ENCODE measurements at regions not wholly inside any gene's neighbourhood (a gene's known extent, or its start where the extent isn't known, plus 50 kb on each side); places are given as distances from the start of the nearest gene placed in this dataset.
A peak's percentile ranks its signal among the peaks of the same experiment; 100 is the strongest.

- DNase-seq: peak; percentile 27
These were observed 277.1 kb upstream of the UMPS start for GRCh38 chr3:124453189-124453588.

GRCh38 chr3:124455891-124456290, 274.4 kb upstream of the UMPS start:
- no peak for DNase-seq

DNA sequence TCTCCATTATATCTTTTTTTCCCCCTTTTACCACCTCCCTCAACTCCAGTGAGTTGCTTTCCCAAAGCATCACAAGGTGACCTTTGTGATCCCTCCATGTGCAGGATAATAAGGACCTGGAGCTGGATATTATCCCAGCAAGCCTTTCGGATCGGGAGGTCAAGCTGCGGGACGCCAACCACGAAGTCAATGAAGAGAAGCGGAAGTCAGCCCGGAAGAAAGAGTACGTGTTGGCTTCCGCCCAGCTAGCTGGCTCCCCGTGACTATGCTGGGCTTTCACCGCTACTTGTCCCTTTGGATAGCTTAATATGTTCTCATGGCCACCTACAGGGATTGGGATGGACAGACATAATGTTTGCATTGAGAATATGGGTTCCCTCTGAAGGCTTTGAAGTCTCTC, 273.7 kb upstream of the UMPS start:
- DNase-seq: no peak

GRCh38 chr3:124459678-124460077, 270.6 kb upstream of the UMPS start:
- no peak for DNase-seq

GRCh38 chr3:124461126-124461525, 269.1 kb upstream of the UMPS start:
- DNase-seq: no peak

GRCh38 chr3:124461838-124462632, 268.2 kb upstream of the UMPS start:
- DNase-seq: no peak

DNA sequence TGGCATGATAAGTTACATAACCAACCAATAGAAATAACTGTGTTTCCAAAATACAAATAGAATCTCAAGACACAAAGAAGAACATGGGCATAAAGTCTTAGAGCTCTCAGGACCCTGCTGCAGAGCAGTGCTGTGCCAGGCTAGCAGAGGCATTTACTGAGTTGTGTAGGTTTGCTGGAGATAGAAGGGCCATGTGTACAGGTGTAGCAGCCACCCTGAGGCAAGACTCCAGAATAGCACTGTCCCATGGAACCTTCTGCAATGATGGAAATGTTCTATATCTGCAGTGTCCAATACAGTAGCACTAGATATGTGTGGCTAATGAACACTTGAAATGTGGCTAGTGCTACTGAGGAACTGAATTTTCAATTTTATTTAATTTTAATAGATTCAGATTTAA, 267.0 kb upstream of the UMPS start:
- DNase-seq: no peak

GRCh38 chr3:124467980-124468902, 262.0 kb upstream of the UMPS start:
- DNase-seq: peak; percentile 69

DNA sequence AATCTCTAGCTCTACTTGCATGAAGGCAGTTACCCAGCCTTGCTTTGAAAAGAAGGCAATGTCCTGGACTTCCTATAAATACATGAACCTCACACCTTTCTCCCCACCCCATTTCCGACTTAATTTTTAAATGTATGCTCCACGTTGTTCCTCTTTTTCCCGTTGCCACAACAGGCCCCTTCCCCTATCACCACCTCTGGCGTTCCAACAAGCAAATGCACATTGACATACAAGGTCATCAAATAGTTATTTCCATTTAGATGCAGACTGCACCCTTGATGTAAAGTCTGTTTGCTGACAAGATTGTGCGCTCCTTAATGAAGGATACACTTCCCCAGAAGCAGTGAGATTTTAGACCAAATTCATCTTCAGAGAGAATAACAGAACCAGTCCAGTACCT, 260.7 kb upstream of the UMPS start:
- DNase-seq: no peak

DNA sequence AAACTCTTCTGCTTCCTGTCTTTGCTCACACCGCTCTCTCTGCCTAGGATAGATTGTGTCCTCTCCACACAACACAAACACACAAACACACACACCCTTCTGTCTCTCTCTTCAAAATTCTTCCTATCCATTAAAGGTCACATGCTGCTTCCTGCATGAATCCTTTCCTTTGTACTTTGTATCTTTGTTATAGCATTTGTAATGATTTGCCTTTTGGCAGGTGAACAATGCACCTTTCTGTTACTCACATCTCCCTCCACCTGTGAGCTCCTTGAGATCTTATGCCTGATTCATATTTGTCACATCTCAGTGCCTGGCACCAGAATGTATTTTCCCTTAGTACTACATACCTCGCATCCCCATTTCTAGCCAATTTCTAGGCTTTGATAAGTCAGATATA, 251.4 kb upstream of the UMPS start:
- no peak for DNase-seq

DNA sequence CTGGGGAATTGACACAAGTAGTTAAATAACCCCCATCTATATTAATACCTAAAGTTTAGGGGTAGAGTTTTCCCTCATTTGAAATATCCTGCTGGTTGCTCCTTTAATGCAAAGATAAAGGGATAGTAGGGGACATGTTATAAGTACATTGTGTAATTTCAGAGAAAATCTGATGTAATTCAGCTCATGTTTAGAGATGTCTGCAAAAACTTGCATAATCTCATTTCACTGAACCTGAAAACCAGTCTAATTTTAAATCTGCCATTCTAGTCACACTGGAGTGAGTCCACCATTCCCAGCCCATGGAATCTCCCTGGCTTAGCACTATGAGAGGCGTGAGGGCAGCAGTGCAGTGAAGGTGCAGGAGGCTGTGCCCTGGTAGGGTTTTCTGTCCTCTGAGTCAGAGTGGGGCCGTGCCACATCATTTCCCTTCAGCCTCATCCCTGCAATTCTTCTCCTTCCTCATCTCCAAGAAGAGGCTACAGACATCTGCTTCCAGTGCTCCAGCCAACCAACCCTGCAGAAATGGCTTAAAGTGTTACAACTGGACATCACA, 246.3 kb upstream of the UMPS start:
- no peak for DNase-seq

GRCh38 chr3:124486324-124486723, 243.9 kb upstream of the UMPS start:
- DNase-seq: no peak

GRCh38 chr3:124489506-124489905, 240.7 kb upstream of the UMPS start:
- DNase-seq: no peak

DNA sequence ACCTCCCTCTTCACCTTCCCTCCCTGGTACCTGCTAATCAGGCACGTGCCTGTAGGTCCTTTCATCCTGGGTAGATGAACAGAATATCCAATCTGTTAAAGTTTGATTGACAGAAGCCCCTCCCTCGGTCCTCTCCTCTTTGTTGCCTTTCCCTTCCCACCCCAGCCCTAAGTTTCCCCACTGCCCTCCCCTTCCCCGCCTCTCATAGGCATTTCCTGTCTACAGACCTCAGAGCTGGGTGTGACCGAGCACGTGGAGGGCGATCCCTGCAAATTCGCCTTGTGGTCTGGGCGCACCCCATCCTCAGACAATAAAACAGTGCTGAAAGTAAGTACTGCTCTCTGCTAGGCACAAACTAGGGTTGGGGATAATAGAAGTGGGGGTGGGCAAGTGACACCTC, 239.2 kb upstream of the UMPS start:
- peak; percentile 44 for DNase-seq

GRCh38 chr3:124491875-124492274, 238.4 kb upstream of the UMPS start:
- DNase-seq: no peak

DNA sequence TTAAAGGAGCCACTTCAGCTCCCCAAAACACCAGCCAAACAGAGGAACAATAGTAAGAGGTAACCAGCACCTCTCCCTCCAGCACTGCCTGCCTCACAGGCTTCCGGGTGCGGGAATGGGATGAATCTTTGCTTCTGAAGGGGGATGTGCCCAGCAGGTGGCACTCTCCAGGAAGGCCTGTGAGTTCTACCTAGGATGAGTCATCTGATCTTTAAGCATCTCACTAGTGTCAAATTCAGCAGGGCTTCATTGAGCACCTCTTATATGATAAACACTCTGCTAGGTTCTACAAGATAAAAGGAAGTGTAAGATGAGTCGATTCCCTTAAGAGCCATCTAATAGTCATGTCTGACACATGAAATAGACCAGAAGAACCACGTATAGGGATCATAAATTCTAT, 237.4 kb upstream of the UMPS start:
- peak; percentile 23 for DNase-seq

DNA sequence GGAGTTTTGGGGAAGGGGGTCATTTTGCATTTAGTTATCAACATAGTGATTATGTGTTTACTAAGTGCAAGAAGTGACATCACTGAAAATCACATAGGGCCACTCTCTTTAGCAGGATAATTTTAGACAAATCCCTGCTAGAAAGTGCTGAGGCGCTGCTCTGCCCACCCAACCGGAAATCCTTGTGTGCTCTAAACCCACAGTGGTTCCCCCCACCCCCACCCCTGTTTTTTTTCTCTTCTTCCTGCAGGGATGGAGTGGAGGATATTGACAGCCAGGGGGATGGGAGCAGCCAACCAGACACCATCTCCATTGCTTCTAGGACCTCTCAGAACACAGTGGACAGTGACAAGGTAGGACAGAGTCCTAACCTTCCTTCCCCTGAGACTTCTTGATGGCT, 234.2 kb upstream of the UMPS start:
- DNase-seq: no peak

DNA sequence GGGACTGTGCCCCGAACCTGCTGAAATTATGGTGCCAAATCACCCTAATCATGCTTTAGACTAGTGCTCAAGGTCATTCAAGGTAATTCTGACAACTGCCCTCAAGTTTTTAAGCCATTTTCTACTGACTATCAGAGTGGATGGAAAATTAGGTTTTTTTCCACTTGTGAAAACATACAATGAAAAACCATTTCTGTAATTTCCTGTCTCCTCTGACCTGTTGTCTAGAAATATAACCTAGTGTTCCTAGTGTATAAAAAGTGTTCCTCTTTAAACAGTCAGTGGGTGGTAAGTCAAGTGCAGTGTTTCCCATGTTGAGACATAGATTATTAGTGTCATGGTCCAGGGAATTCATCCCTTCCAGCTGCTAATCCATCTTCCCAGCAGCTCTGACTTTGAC, 232.8 kb upstream of the UMPS start:
- DNase-seq: no peak

GRCh38 chr3:124498891-124499290, 231.4 kb upstream of the UMPS start:
- DNase-seq: no peak

DNA sequence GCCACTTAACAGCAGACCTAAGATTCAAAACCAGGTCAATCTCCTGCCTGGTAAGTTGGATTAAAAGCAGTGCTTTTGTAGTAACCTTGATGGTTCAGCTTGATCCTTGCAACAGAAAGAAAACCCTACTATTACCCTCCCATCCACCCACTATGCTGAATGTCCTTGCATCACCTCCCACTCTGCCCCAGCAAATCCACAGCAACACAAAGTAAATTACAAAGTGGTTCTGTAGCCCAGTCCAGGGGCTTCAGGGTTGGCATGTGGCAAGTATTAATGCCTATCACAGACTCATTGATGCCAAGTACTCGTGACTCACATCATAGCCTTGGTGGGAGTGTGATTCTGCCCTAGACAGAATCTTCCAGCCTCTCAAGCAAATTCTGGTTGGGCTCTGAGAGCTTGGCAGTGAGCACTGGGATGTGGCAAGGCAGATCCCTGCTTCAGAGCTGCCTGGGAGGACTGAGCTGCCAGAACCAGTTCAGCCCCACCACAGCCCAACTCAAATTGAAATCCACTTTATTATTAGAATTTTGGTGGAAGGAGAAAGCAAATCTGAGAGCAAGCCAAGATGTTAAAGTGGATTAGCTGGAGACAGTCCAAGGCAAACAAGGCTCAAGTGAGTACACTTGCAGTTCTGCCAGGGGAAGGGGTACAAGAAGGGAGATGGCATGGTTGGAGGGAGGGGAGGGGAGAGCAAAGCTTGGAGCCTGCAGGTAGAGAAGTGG, 225.8 kb upstream of the UMPS start:
- no peak for DNase-seq

DNA sequence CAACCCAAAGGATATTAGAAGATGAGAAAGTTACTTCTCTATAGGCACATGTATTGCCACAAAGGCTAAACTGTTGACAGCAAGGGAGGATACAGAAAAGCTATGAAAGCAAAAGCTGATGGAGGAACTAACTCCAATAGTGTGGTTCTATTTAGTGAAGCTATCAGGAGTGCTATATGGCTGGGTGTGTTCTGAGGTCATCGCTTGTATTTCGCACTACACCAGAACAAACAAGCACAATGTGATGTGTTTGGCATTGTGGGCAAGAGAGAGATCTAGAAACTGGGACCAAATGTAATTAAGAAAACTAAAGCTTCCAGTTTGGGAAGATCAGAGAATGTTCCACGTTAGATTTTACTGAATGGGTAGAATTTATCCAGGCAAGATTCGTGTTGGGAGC, 220.4 kb upstream of the UMPS start:
- no peak for DNase-seq

DNA sequence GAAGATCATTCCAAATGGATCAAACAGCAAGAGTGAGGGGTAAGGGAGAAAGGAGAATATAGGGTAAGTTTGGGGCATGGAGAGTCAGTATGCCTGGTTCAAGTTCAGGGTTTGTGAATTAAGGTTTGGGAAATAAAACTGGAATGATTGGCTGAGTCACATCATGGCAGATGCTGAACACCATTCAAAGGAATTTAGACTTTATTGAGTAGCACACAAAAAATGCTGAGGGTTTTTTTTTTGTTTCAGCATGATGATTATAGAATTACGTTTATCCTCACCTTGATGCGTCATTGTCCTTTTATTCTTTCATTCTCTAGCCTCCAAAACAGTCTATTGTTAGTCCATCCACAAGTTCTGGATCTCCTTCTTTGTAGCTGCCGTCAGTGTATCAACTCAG, 220.0 kb upstream of the UMPS start:
- no peak for DNase-seq
